H9 (cell line): ENCODE measurements at regions not wholly inside any gene's neighbourhood (a gene's known extent, or its start where the extent isn't known, plus 50 kb on each side); places are given as distances from the start of the nearest gene placed in this dataset.

Source experiments
- DNase-seq: peaks from one replicate; pipeline ENCODE4 v3.0.0-alpha.2; 2017
- H2AFZ ChIP-seq: one replicate; pipeline ENCODE4 v1.6.1; 2013; ENCODE audit warnings: mild to moderate bottlenecking, low read length, control low read depth, moderate library complexity
- H2AK5ac ChIP-seq: 2 replicates; pipeline ENCODE4 v1.6.1; 2013; ENCODE audit warnings: low read length, control low read depth, mixed read lengths; ENCODE audit not compliant: insufficient read length
- H2BK120ac ChIP-seq: one replicate; pipeline ENCODE4 v1.6.1; 2013; ENCODE audit warnings: low read depth, mild to moderate bottlenecking, low read length, control low read depth, inconsistent platforms; ENCODE audit not compliant: poor library complexity, severe bottlenecking
- H2BK12ac ChIP-seq: 2 replicates; pipeline ENCODE4 v1.6.1; 2013; ENCODE audit warnings: low read length, control low read depth, mixed read lengths, low read depth; ENCODE audit not compliant: insufficient read length
- H2BK15ac ChIP-seq: 2 replicates; pipeline ENCODE4 v1.6.1; 2013; ENCODE audit warnings: low read depth, low read length, control low read depth
- H2BK20ac ChIP-seq: one replicate; pipeline ENCODE4 v1.6.1; 2013; ENCODE audit warnings: low read depth, mild to moderate bottlenecking, low read length, control low read depth, inconsistent platforms; ENCODE audit not compliant: poor library complexity, severe bottlenecking
- H2BK5ac ChIP-seq: 2 replicates; pipeline ENCODE4 v1.6.1; 2013; ENCODE audit warnings: low read length, control low read depth, mixed read lengths; ENCODE audit not compliant: insufficient read length
- H3K14ac ChIP-seq: 2 replicates; pipeline ENCODE4 v1.6.1; 2013; ENCODE audit warnings: low read length, control low read depth; ENCODE audit not compliant: insufficient read depth
- H3K18ac ChIP-seq: 2 replicates; pipeline ENCODE4 v1.6.1; 2013; ENCODE audit warnings: low read depth, mild to moderate bottlenecking, mixed read lengths, low read length, control low read depth; ENCODE audit not compliant: insufficient read length
- H3K23ac ChIP-seq: 2 replicates; pipeline ENCODE4 v1.6.1; 2013; ENCODE audit warnings: low read length, control low read depth, mixed read lengths, low read depth; ENCODE audit not compliant: insufficient read length
- H3K23me2 ChIP-seq: 2 replicates; pipeline ENCODE4 v1.6.1; 2013; ENCODE audit warnings: low read depth, mild to moderate bottlenecking, mixed read lengths, low read length, control low read depth; ENCODE audit not compliant: insufficient read length, poor library complexity, severe bottlenecking
- H3K27ac ChIP-seq: 2 replicates; pipeline ENCODE4 v1.5.1; 2013; ENCODE audit warnings: low read length, control low read depth, mixed read lengths, low read depth; ENCODE audit not compliant: insufficient read length
- H3K27me3 ChIP-seq: 2 replicates; pipeline ENCODE4 v1.6.1; 2013; ENCODE audit warnings: low read length, control low read depth, inconsistent platforms; ENCODE audit not compliant: insufficient read depth
- H3K4ac ChIP-seq: 2 replicates; pipeline ENCODE4 v1.6.1; 2013; ENCODE audit warnings: low read depth, mild to moderate bottlenecking, control low read depth, inconsistent platforms, low read length, moderate library complexity
- H3K4me1 ChIP-seq: 2 replicates; pipeline ENCODE4 v1.6.1; 2013; ENCODE audit warnings: low read length, control low read depth, inconsistent platforms; ENCODE audit not compliant: insufficient read depth
- H3K4me2 ChIP-seq: 2 replicates; pipeline ENCODE4 v1.6.1; 2013; ENCODE audit warnings: low read length, control low read depth, mixed read lengths; ENCODE audit not compliant: insufficient read length, insufficient read depth
- H3K56ac ChIP-seq: 2 replicates; pipeline ENCODE4 v1.6.1; 2013; ENCODE audit warnings: low read depth, mild to moderate bottlenecking, mixed read lengths, low read length, control low read depth; ENCODE audit not compliant: insufficient read length
- H3K79me1 ChIP-seq: 2 replicates; pipeline ENCODE4 v1.6.1; 2013; ENCODE audit warnings: low read depth, mild to moderate bottlenecking, moderate library complexity, low read length, control low read depth, inconsistent platforms; ENCODE audit not compliant: insufficient read depth, poor library complexity, severe bottlenecking
- H3K79me2 ChIP-seq: 2 replicates; pipeline ENCODE4 v1.6.1; 2013; ENCODE audit warnings: low read length, control low read depth, inconsistent platforms; ENCODE audit not compliant: insufficient read depth
- H3K9ac ChIP-seq: 2 replicates; pipeline ENCODE4 v1.6.1; 2013; ENCODE audit warnings: low read length, control low read depth, mixed read lengths; ENCODE audit not compliant: insufficient read length; ENCODE audit errors: extremely low read depth
- H3K9me3 ChIP-seq: one replicate; pipeline ENCODE4 v1.6.1; 2013; ENCODE audit warnings: low read depth, low read length, inconsistent platforms; ENCODE audit not compliant: control insufficient read depth
- H3T11ph ChIP-seq: one replicate; pipeline ENCODE4 v1.6.1; 2013; ENCODE audit warnings: mild to moderate bottlenecking, low read length, control low read depth, inconsistent platforms
- H4K20me1 ChIP-seq: one replicate; pipeline ENCODE4 v1.6.1; 2013; ENCODE audit not compliant: control insufficient read depth, insufficient read length, insufficient read depth
- H4K5ac ChIP-seq: 2 replicates; pipeline ENCODE4 v1.6.1; 2013; ENCODE audit warnings: low read depth, mild to moderate bottlenecking, mixed read lengths, low read length, control low read depth; ENCODE audit not compliant: insufficient read length
- H4K8ac ChIP-seq: replicated peaks from 2 replicates; pipeline ENCODE4 v1.6.1; 2013; ENCODE audit warnings: low read length, control low read depth, mixed read lengths, low read depth; ENCODE audit not compliant: insufficient read length
- H4K91ac ChIP-seq: 2 replicates; pipeline ENCODE4 v1.6.1; 2013; ENCODE audit warnings: low read depth, mild to moderate bottlenecking, moderate library complexity, mixed read lengths, low read length, control low read depth; ENCODE audit not compliant: insufficient read length
- H3K27ac Mint-ChIP-seq, 3 experiments: 2 replicates in 2 of 3; 3 replicates in 1 of 3; pipeline ENCODE4 v1.8.0; 2020 to 2021; ENCODE audit warnings: mixed read lengths in 3 of 3, mild to moderate bottlenecking in 1 of 3, moderate library complexity in 1 of 3
- H3K27me3 Mint-ChIP-seq: 2 replicates; pipeline ENCODE4 v1.8.0; 2021; ENCODE audit warnings: low read depth, mild to moderate bottlenecking, moderate library complexity, mixed read lengths
- H3K36me3 Mint-ChIP-seq, 3 experiments: 2 replicates in 2 of 3; 3 replicates in 1 of 3; pipeline ENCODE4 v1.8.0; 2020 to 2021; ENCODE audit warnings: low read depth in 3 of 3, mixed read lengths in 3 of 3; ENCODE audit not compliant: insufficient read depth in 1 of 3
- H3K4me1 Mint-ChIP-seq, 2 experiments: 2 replicates each; pipeline ENCODE4 v1.8.0; 2020; ENCODE audit warnings: mixed read lengths in 2 of 2
- H3K4me3 Mint-ChIP-seq, 2 experiments: 2 replicates in 1 of 2; 3 replicates in 1 of 2; pipeline ENCODE4 v1.8.0; 2020 to 2021; ENCODE audit warnings: mild to moderate bottlenecking in 2 of 2, mixed read lengths in 2 of 2, moderate library complexity in 1 of 2
- H3K9me3 Mint-ChIP-seq, 2 experiments: 2 replicates in 1 of 2; 3 replicates in 1 of 2; pipeline ENCODE4 v1.8.0; 2020; ENCODE audit warnings: mild to moderate bottlenecking in 2 of 2, mixed read lengths in 2 of 2, moderate library complexity in 1 of 2
- CTCF ChIP-seq: fragments of 200-600 bp; sonication (generic); conservative IDR thresholded peaks from 3 replicates; pipeline ENCODE4 v1.8.0; 2021; ENCODE audit warnings: antibody characterized with exemption, mild to moderate bottlenecking
- WGBS: extraction: QIAGEN DNeasy Blood & Tissue Kit; methylation state at CpG from one replicate; pipeline ENCODE4 v1.1.7; 2013; ENCODE audit warnings: missing lambda C conversion rate, low lambda C conversion rate, mixed read lengths; ENCODE audit not compliant: insufficient read length; ENCODE audit errors: extremely low coverage; 5-methylcytosine and 5-hydroxymethylcytosine counted together

GRCh38 chr1:30465096-30465495, 258.3 kb downstream of the MATN1 start:
- Histone ChIP-seq H4K5ac (no peak overlapping the region), H2BK12ac (no peak overlapping the region), H3T11ph (no peak overlapping the region), H2BK5ac (no peak overlapping the region), H3K56ac (no peak overlapping the region), H3K23me2 (peaks cover 3% of the 10 kb centered on the region), H3K4me2 (no peak overlapping the region), H2AK5ac (no peak overlapping the region), H3K4ac (no peak overlapping the region), H3K18ac (no peak overlapping the region), H4K8ac (no peak overlapping the region), H3K27me3 (no peaks in the 10 kb centered on the region), H3K79me1 (no peaks in the 10 kb centered on the region), H3K27ac (no peak overlapping the region), H2BK15ac (no peak overlapping the region), H3K4me1 (no peaks in the 10 kb centered on the region), H3K9ac (no peak overlapping the region), H4K91ac (no peak overlapping the region), H2BK120ac (no peak overlapping the region), H3K14ac (no peak overlapping the region), H3K23ac (no peak overlapping the region), H4K20me1 (no peaks in the 10 kb centered on the region), H3K79me2 (no peaks in the 10 kb centered on the region), H2BK20ac (no peak overlapping the region), H3K9me3 (peaks cover 3% of the 10 kb centered on the region), H2AFZ (no peak overlapping the region)
- H3K4me3 Mint-ChIP-seq = no peak overlapping the region
- H3K36me3 Mint-ChIP-seq = no peaks in the 10 kb centered on the region
- H3K27ac Mint-ChIP-seq = no peak overlapping the region
- no peaks in the 10 kb centered on the region; the same call in 1 of the 2 replicates for H3K27me3 Mint-ChIP-seq
- H3K4me1 Mint-ChIP-seq = no peaks in the 10 kb centered on the region
- WGBS = no CpG with 5 or more reads among the region's 2 CpGs
- no peak for TF ChIP-seq CTCF
- peaks cover 3 to 4% of the 10 kb centered on the region in 2 experiments for H3K9me3 Mint-ChIP-seq
- DNase-seq = no peak
